Hematopoietic multipotent progenitor cell (in vitro differentiated cells): ENCODE measurements at regions not wholly inside any gene's neighbourhood (a gene's known extent, or its start where the extent isn't known, plus 50 kb on each side); places are given as distances from the start of the nearest gene placed in this dataset.
"Not testable (repeated sequence)": the region's sequence is repeated elsewhere in the genome, so short reads cannot be mapped to it uniquely, and the experiment has no call there.

Experiments used
- DNase-seq, 3 donors: peaks; one replicate each; pipeline ENCODE4 v3.0.0-alpha.2; 2011 to 2015; ENCODE audit warnings: low read depth in 2 of 3, low spot score in 2 of 3

GRCh38 chr19:32058131-32058530 is 287.3 kb upstream of the ZNF507 start:
- DNase-seq = no peak

GRCh38 chr19:32061315-32061714 is 284.1 kb upstream of the ZNF507 start:
- DNase-seq = no peak

- no peak for DNase-seq
Observed at GRCh38 chr19:32063601-32064000, 281.8 kb upstream of the ZNF507 start.

GRCh38 chr19:32066056-32066455 is 279.4 kb upstream of the ZNF507 start:
- DNase-seq = no peak

GRCh38 chr19:32067685-32068084 is 277.7 kb upstream of the ZNF507 start:
- no peak for DNase-seq

- DNase-seq = no peak
Observed at GRCh38 chr19:32068793-32069192, 276.6 kb upstream of the ZNF507 start.

GRCh38 chr19:32070101-32070500 is 275.3 kb upstream of the ZNF507 start:
- DNase-seq = no peak

GRCh38 chr19:32082028-32082427 is 263.4 kb upstream of the ZNF507 start:
- DNase-seq = no peak

- not testable (repeated sequence) for DNase-seq
Observed at GRCh38 chr19:32084756-32085363, 260.6 kb upstream of the ZNF507 start.

GRCh38 chr19:32091241-32091640 is 254.2 kb upstream of the ZNF507 start:
- no peak for DNase-seq

- no peak for DNase-seq
Observed at GRCh38 chr19:32097011-32097410, 248.4 kb upstream of the ZNF507 start.

- no peak for DNase-seq
Observed at GRCh38 chr19:32097620-32098019, 247.8 kb upstream of the ZNF507 start.

- DNase-seq = peak in 1 of 3 donors; percentile 79
Observed at GRCh38 chr19:32098968-32099367, 246.4 kb upstream of the ZNF507 start.

GRCh38 chr19:32101206-32101605 is 244.2 kb upstream of the ZNF507 start:
- DNase-seq = peak in 2 of 3 donors; percentile 22 to 71

- no peak for DNase-seq
Observed at GRCh38 chr19:32103541-32103940, 241.9 kb upstream of the ZNF507 start.

GRCh38 chr19:32104153-32104849 is 241.1 kb upstream of the ZNF507 start:
- peak in 2 of 3 donors; percentile 73 to 90 for DNase-seq

GRCh38 chr19:32104850-32105235 is 240.6 kb upstream of the ZNF507 start:
- no peak for DNase-seq

- DNase-seq = no peak
Observed at GRCh38 chr19:32105527-32106310, 239.7 kb upstream of the ZNF507 start.

- DNase-seq = no peak
Observed at GRCh38 chr19:32122258-32122657, 223.2 kb upstream of the ZNF507 start.

GRCh38 chr19:32123355-32123940 is 222.0 kb upstream of the ZNF507 start:
- DNase-seq = no peak

- DNase-seq = no peak
Observed at GRCh38 chr19:32124585-32124984, 220.8 kb upstream of the ZNF507 start.
